C1 segment of cervical spinal cord (tissue), 14 donors: ENCODE measurements at regions not wholly inside any gene's neighbourhood (a gene's known extent, or its start where the extent isn't known, plus 50 kb on each side); places are given as distances from the start of the nearest gene placed in this dataset.
"Not testable (repeated sequence)": the region's sequence is repeated elsewhere in the genome, so short reads cannot be mapped to it uniquely, and the experiment has no call there.

Experiments used
- DNase-seq, 14 donors: peaks; one replicate each; lab custom pipeline; 2025; lab: John Stamatoyannopoulos, UW

- DNase-seq, result no peak
Measured at GRCh38 chr4:66842026-66842723, 703.1 kb downstream of the CENPC start.

- no peak for DNase-seq
Measured at GRCh38 chr4:66840178-66840577, 705.1 kb downstream of the CENPC start.

- no peak for DNase-seq
Measured at GRCh38 chr4:66837279-66837922, 707.9 kb downstream of the CENPC start.

- no peak for DNase-seq
Measured at GRCh38 chr4:66829310-66829709, 716.0 kb downstream of the CENPC start.

- DNase-seq, result no peak
Measured at GRCh38 chr4:66820681-66821080, 724.6 kb downstream of the CENPC start.

GRCh38 chr4:66814277-66814676 is 731.0 kb downstream of the CENPC start:
- DNase-seq, result no peak

GRCh38 chr4:66805582-66805981 is 739.7 kb downstream of the CENPC start:
- DNase-seq, result no peak

- no peak for DNase-seq
Measured at GRCh38 chr4:66804979-66805378, 740.3 kb downstream of the CENPC start.

- no peak for DNase-seq
Measured at GRCh38 chr4:66797608-66798007, 747.7 kb downstream of the CENPC start.

GRCh38 chr4:66795724-66796123 is 749.6 kb downstream of the CENPC start:
- no peak for DNase-seq

- no peak for DNase-seq
Measured at GRCh38 chr4:66794390-66795034, 750.8 kb downstream of the CENPC start.

- no peak for DNase-seq
Measured at GRCh38 chr4:66791686-66792085, 753.6 kb downstream of the CENPC start.

GRCh38 chr4:66785479-66785878 is 759.8 kb downstream of the CENPC start:
- no peak for DNase-seq

- not testable (repeated sequence) for DNase-seq
Measured at GRCh38 chr4:66782751-66783150, 762.6 kb downstream of the CENPC start.

- DNase-seq, result no peak
Measured at GRCh38 chr4:66777097-66777496, 768.2 kb downstream of the CENPC start.

- no peak for DNase-seq
Measured at GRCh38 chr4:66769441-66769840, 775.9 kb downstream of the CENPC start.

- no peak for DNase-seq
Measured at GRCh38 chr4:66767442-66767841, 777.9 kb downstream of the CENPC start.

- no peak for DNase-seq
Measured at GRCh38 chr4:66766557-66766956, 778.7 kb downstream of the CENPC start.

- no peak for DNase-seq
Measured at GRCh38 chr4:66750273-66750672, 795.0 kb downstream of the CENPC start.

GRCh38 chr4:66746918-66747317 is 798.4 kb downstream of the CENPC start:
- not testable (repeated sequence) for DNase-seq

- no peak for DNase-seq
Measured at GRCh38 chr4:66741081-66741480, 804.2 kb downstream of the CENPC start.

GRCh38 chr4:66736606-66737005 is 808.7 kb downstream of the CENPC start:
- peak in 7 of 14 donors; percentile 2 to 36 (median 5) for DNase-seq

- DNase-seq, result no peak
Measured at GRCh38 chr4:66728280-66728679, 817.0 kb downstream of the CENPC start.
